ENCODE measurements at regions not wholly inside any gene's neighbourhood (a gene's known extent, or its start where the extent isn't known, plus 50 kb on each side); places are given as distances from the start of the nearest gene placed in this dataset.

GRCh38 chr1:234535763-234536515, 57.0 kb upstream of the TARBP1 start:
- TF ChIP-seq, protein P1, sequence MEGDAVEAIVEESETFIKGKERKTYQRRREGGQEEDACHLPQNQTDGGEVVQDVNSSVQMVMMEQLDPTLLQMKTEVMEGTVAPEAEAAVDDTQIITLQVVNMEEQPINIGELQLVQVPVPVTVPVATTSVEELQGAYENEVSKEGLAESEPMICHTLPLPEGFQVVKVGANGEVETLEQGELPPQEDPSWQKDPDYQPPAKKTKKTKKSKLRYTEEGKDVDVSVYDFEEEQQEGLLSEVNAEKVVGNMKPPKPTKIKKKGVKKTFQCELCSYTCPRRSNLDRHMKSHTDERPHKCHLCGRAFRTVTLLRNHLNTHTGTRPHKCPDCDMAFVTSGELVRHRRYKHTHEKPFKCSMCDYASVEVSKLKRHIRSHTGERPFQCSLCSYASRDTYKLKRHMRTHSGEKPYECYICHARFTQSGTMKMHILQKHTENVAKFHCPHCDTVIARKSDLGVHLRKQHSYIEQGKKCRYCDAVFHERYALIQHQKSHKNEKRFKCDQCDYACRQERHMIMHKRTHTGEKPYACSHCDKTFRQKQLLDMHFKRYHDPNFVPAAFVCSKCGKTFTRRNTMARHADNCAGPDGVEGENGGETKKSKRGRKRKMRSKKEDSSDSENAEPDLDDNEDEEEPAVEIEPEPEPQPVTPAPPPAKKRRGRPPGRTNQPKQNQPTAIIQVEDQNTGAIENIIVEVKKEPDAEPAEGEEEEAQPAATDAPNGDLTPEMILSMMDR (IDR thresholded peaks at IDR 0.05; ENCODE audit: low read length), result no peak
- TF ChIP-seq EZH2phosphoT487 (IDR thresholded peaks at IDR 0.05; ENCODE audit: low read length), result no peak
